ENCODE measurements at regions not wholly inside any gene's neighbourhood (a gene's known extent, or its start where the extent isn't known, plus 50 kb on each side); places are given as distances from the start of the nearest gene placed in this dataset.

GRCh38 chr22:48653306-48653705 lies 1174.4 kb downstream of the BRD1 start:
- Mint-ChIP-seq H3K4me3 (no peak overlapping the region), H3K27ac (ENCODE audit: unreplicated experiment) (no peak overlapping the region), H3K4me1 (peaks cover 3% of the 10 kb centered on the region), H3K9me3 (no peaks in the 10 kb centered on the region), H3K27me3 (ENCODE audit: low read depth) (no peaks in the 10 kb centered on the region), H3K36me3 (ENCODE audit: low read depth) (no peaks in the 10 kb centered on the region)
- no peak for TF ChIP-seq CTCF (conservative IDR thresholded peaks at IDR 0.05)
- no peak for DNase-seq (ENCODE audit: low read depth, low spot score)

GRCh38 chr22:48652796-48653195 lies 1174.9 kb downstream of the BRD1 start:
- Mint-ChIP-seq H3K27me3 (ENCODE audit: low read depth) (no peaks in the 10 kb centered on the region), H3K36me3 (ENCODE audit: low read depth) (no peaks in the 10 kb centered on the region), H3K4me1 (peaks cover 3% of the 10 kb centered on the region), H3K9me3 (no peaks in the 10 kb centered on the region), H3K4me3 (no peak overlapping the region), H3K27ac (ENCODE audit: unreplicated experiment) (no peak overlapping the region)
- DNase-seq (ENCODE audit: low read depth, low spot score) = no peak
- no peak for TF ChIP-seq CTCF (conservative IDR thresholded peaks at IDR 0.05)

- DNase-seq (ENCODE audit: low read depth, low spot score) = no peak
- Mint-ChIP-seq H3K36me3 (ENCODE audit: low read depth) (no peaks in the 10 kb centered on the region), H3K27ac (ENCODE audit: unreplicated experiment) (no peak overlapping the region), H3K9me3 (no peaks in the 10 kb centered on the region), H3K4me1 (peaks cover 3% of the 10 kb centered on the region), H3K27me3 (ENCODE audit: low read depth) (no peaks in the 10 kb centered on the region), H3K4me3 (no peak overlapping the region)
- no peak for TF ChIP-seq CTCF (conservative IDR thresholded peaks at IDR 0.05)
Measured at GRCh38 chr22:48651981-48652538, 1175.6 kb downstream of the BRD1 start.

GRCh38 chr22:48651036-48651890 lies 1176.4 kb downstream of the BRD1 start:
- Mint-ChIP-seq H3K27me3 (ENCODE audit: low read depth) (no peaks in the 10 kb centered on the region), H3K4me1 (peaks cover 3% of the 10 kb centered on the region), H3K4me3 (no peak overlapping the region), H3K36me3 (ENCODE audit: low read depth) (no peaks in the 10 kb centered on the region), H3K9me3 (no peaks in the 10 kb centered on the region), H3K27ac (ENCODE audit: unreplicated experiment) (no peak overlapping the region)
- no peak for DNase-seq (ENCODE audit: low read depth, low spot score)
- TF ChIP-seq CTCF (conservative IDR thresholded peaks at IDR 0.05) = no peak

GRCh38 chr22:48650323-48651035 lies 1177.2 kb downstream of the BRD1 start:
- Mint-ChIP-seq H3K27me3 (ENCODE audit: low read depth) (no peaks in the 10 kb centered on the region), H3K9me3 (no peaks in the 10 kb centered on the region), H3K27ac (ENCODE audit: unreplicated experiment) (peak overlapping the region; percentile 14), H3K4me1 (peaks cover 3% of the 10 kb centered on the region), H3K36me3 (ENCODE audit: low read depth) (no peaks in the 10 kb centered on the region), H3K4me3 (no peak overlapping the region)
- no peak for DNase-seq (ENCODE audit: low read depth, low spot score)
- no peak for TF ChIP-seq CTCF (conservative IDR thresholded peaks at IDR 0.05)

Measured in neural crest cell (in vitro differentiated cells).